ENCODE measurements at regions not wholly inside any gene's neighbourhood (a gene's known extent, or its start where the extent isn't known, plus 50 kb on each side); places are given as distances from the start of the nearest gene placed in this dataset.

DNA sequence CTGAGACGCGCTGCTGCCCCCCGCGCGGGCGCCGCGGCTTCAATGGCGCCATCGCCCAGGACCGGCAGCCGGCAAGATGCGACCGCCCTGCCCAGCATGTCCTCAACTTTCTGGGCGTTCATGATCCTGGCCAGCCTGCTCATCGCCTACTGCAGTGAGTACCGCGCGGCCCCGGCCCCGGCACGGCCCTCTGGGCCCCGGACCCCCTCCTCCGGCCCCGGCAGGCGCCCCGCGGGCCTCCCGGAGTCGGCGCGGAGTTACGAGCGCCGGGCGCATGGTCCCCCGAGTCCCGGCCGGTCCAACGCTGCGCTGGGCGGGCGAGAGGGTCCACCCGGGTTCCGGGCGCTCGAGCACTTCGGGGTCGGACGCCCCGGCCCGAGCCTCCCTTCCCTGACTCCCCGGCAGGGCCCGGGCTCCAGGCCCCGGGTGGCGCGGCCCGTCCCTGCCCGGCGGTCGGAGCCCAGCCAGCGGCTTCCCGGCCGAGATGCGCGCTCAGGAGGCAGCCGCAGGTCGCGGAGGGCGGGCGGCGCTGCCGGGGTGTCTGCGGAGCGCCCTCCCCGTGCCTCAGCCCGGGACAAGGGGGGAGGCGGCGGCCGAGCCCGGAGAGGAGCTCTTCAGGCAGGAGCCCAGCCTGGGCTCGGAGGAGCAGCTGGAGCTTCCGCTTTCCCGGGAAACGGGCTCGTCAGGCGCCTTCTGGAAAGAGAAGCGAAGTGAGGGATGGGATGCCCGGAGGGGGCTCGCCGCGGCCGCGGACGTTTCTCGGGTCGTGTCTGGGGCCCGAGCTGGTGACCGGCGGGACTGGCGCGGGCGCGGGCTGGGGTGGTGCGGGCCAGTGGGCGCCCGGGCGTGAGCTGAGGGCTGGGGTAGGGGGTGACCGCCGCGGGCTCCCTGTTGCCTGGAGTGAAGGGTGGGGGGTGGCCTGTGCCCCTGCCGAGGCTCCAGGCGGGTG, 1337.8 kb downstream of the BRD1 start:
- H3K4me3 ChIP-seq (ENCODE audit: control insufficient read depth, low read depth, low read length): peak overlapping the region; percentile 49
- DNase-seq (ENCODE audit: low read depth): no peak
- TF ChIP-seq, protein P1, sequence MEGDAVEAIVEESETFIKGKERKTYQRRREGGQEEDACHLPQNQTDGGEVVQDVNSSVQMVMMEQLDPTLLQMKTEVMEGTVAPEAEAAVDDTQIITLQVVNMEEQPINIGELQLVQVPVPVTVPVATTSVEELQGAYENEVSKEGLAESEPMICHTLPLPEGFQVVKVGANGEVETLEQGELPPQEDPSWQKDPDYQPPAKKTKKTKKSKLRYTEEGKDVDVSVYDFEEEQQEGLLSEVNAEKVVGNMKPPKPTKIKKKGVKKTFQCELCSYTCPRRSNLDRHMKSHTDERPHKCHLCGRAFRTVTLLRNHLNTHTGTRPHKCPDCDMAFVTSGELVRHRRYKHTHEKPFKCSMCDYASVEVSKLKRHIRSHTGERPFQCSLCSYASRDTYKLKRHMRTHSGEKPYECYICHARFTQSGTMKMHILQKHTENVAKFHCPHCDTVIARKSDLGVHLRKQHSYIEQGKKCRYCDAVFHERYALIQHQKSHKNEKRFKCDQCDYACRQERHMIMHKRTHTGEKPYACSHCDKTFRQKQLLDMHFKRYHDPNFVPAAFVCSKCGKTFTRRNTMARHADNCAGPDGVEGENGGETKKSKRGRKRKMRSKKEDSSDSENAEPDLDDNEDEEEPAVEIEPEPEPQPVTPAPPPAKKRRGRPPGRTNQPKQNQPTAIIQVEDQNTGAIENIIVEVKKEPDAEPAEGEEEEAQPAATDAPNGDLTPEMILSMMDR (IDR thresholded peaks at IDR 0.05; ENCODE audit: control insufficient read depth, insufficient read depth, low read depth, low read length, missing control alignments): no peak

DNA sequence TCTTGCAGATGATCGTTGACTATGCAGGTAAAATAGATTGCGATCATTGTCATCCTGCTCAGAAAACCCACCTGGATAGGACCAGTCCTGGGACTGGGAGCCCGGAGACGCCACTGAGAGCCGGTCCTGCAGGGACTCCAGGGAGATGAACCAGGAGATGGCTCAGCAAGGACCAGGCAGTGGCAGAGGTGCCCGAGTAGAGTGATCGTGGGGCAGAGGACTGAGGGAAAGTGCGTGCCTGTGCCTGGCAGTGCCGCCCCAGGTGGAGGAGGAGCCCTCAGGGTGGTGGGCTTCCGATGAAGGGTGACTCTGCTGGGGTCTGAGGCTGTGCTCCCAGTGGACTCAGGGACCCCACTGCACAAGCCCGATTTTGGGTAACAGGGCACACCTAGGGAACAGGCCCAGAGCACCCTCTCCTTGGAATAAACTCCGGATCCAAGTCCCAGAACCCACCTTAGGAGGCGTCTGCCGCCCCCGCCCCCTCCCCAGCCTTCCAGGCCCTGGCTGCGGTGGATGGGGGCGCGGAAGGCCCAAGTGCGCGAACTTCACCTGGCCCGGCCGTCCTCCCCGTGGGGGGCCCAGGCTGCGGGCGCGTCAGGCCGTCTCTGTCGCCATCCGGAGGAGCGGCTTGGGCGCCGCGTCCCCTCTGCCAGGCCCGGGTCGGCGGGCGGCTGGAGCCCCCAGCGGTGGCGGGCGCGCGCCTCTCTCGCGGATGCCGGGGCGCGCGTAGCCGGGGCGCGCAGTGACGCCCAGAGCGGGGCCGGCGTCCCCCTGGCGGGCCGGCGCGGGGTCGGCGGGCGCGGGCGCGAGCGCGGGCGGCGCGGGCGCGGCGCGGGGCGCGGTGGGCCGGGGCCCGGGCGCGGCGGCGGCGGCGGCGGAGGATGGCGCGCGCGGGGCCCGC, 1338.8 kb downstream of the BRD1 start:
- TF ChIP-seq, protein P1 (IDR thresholded peaks at IDR 0.05; ENCODE audit: control insufficient read depth, insufficient read depth, low read depth, low read length, missing control alignments): no peak
- no peak for DNase-seq (ENCODE audit: low read depth)
- H3K4me3 ChIP-seq (ENCODE audit: control insufficient read depth, low read depth, low read length): no peak overlapping the region; the same call in 1 of the 2 replicates

DNA sequence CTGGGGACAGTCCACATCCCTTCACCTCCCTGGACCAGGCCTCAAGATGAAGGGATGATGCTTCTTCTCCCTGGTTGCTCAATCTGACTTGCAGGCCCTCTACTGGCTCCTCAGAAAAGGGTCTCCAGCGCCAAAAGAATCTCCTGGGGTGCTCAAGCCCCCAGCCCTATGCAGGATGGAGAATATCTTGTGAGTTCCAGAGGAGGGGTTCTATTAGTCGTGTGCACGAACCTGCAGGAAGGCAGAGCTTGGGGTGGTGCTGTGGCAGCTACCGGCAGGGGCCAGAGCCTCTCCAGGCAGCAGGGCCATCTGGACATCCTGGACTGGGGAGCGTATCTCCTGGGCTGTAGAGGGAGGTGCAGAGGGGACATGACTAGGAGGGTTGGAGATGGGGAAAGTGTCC, 1339.5 kb downstream of the BRD1 start:
- DNase-seq (ENCODE audit: low read depth): no peak
- TF ChIP-seq, protein P1 (IDR thresholded peaks at IDR 0.05; ENCODE audit: control insufficient read depth, insufficient read depth, low read depth, low read length, missing control alignments): peak; percentile 15
- no peak overlapping the region for H3K4me3 ChIP-seq (ENCODE audit: control insufficient read depth, low read depth, low read length)

DNA sequence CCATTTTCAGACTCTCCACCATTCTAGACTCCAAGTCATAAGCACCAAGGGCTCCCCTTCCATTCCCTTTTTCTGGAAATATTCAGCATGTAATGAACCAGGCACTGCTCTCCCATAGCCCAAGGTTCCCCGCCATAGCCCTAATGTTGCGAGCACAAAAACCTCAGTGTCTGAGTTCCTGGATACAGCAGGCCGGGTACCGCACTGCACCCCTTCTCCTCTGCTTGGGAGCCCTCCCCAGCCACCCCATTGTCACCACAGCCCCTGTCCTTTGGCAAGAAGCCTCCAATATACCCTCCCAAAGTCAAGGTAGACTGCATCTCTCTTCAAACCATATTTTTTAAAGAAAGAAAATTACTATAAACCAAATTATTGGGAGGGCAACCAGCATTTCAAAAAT, 1341.1 kb downstream of the BRD1 start:
- no peak for DNase-seq (ENCODE audit: low read depth)
- H3K4me3 ChIP-seq (ENCODE audit: control insufficient read depth, low read depth, low read length): no peak overlapping the region
- TF ChIP-seq, protein P1 (IDR thresholded peaks at IDR 0.05; ENCODE audit: control insufficient read depth, insufficient read depth, low read depth, low read length, missing control alignments): no peak

DNA sequence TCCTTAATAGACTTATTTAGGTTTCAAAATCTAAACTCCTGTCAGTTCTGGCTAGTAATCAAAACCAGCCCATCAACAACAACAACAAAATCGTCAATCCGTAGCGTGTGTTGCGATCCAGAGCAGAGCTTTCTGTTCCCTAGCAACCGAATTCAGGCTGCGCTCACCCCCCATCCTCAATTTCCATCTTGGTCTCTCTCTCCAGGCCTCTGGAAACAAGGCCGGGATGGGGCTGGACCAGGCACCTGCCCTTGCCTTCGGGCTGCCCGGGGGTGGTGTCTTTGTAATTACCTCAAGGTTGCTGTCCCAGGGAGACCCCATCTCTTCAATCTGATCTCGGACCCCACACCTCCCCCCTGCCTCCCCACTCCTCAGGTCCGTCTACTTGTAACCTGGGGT, 1341.5 kb downstream of the BRD1 start:
- DNase-seq (ENCODE audit: low read depth): no peak
- TF ChIP-seq, protein P1 (IDR thresholded peaks at IDR 0.05; ENCODE audit: control insufficient read depth, insufficient read depth, low read depth, low read length, missing control alignments): no peak
- H3K4me3 ChIP-seq (ENCODE audit: control insufficient read depth, low read depth, low read length): no peak overlapping the region

All from AG09309 (cell line).